Stimulated activated CD4-positive, alpha-beta T cell treated with anti-CD3 and anti-CD28 coated beads, Interleukin-12 subunit alpha, Interleukin-12 subunit beta, amount 100 ng/mL, for 24 hours (primary cell): ENCODE measurements at regions not wholly inside any gene's neighbourhood (a gene's known extent, or its start where the extent isn't known, plus 50 kb on each side); places are given as distances from the start of the nearest gene placed in this dataset.

ENCODE experiments used
- DNase-seq, 2 experiments: peaks; one replicate each; pipeline ENCODE4 v3.0.0-alpha.2; 2020; ENCODE audit warnings: low read depth in 2 of 2

GRCh38 chr3:170753421-170754310 lies 116.3 kb downstream of the RPL22L1 start:
- no peak for DNase-seq

- no peak for DNase-seq
Measured at GRCh38 chr3:170752571-170753155, 117.3 kb downstream of the RPL22L1 start.

GRCh38 chr3:170751899-170752293 lies 118.1 kb downstream of the RPL22L1 start:
- no peak for DNase-seq

- DNase-seq, result no peak
Measured at GRCh38 chr3:170751083-170751898, 118.7 kb downstream of the RPL22L1 start.

- DNase-seq, result no peak
Measured at GRCh38 chr3:170750478-170750830, 119.5 kb downstream of the RPL22L1 start.

GRCh38 chr3:170749765-170750477 lies 120.1 kb downstream of the RPL22L1 start:
- no peak for DNase-seq

GRCh38 chr3:170749185-170749584 lies 120.8 kb downstream of the RPL22L1 start:
- no peak for DNase-seq

- DNase-seq, result no peak
Measured at GRCh38 chr3:170746175-170746942, 123.6 kb downstream of the RPL22L1 start.

- no peak for DNase-seq
Measured at GRCh38 chr3:170745211-170745718, 124.7 kb downstream of the RPL22L1 start.

GRCh38 chr3:170741756-170742529 lies 128.1 kb downstream of the RPL22L1 start:
- DNase-seq, result no peak

GRCh38 chr3:170740726-170741591 lies 129.0 kb downstream of the RPL22L1 start:
- DNase-seq, result no peak

GRCh38 chr3:170740285-170740684 lies 129.7 kb downstream of the RPL22L1 start:
- no peak for DNase-seq

GRCh38 chr3:170739410-170739809 lies 130.6 kb downstream of the RPL22L1 start:
- no peak for DNase-seq

- no peak for DNase-seq
Measured at GRCh38 chr3:170738766-170739165, 131.2 kb downstream of the RPL22L1 start.

GRCh38 chr3:170737498-170738162 lies 132.4 kb downstream of the RPL22L1 start:
- no peak for DNase-seq

GRCh38 chr3:170735821-170736220 lies 134.2 kb downstream of the RPL22L1 start:
- DNase-seq, result no peak

GRCh38 chr3:170734735-170735065 lies 135.3 kb downstream of the RPL22L1 start:
- DNase-seq, result no peak

GRCh38 chr3:170734043-170734734 lies 135.8 kb downstream of the RPL22L1 start:
- DNase-seq, result no peak
